ENCODE measurements at regions not wholly inside any gene's neighbourhood (a gene's known extent, or its start where the extent isn't known, plus 50 kb on each side); places are given as distances from the start of the nearest gene placed in this dataset.

DNA sequence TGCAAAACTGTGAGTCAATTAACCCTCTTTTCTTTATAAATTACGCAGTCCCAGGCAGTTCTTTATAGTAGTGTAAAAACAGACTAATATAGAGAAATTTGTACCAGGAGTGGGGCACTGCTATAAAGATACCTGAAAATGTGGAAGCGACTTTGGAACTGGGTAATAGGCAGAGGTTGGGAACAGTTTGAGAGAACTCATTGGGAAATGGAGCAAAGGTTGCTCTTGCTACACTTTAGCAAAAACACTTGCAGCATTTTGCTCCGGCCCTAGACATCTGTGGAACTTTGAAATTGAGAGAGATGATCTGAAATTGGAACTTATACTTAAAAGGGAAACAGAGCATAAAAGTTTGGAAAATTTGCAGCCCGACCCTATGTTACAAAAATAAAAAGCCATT is 810.9 kb downstream of the LTN1 start:
- ATAC-seq (no peak), DNase-seq (no peak)
- Histone ChIP-seq H3K36me3 (ENCODE audit: insufficient read depth in 1 of 2, low read depth in 1 of 2) (no peaks in the 10 kb centered on the region), H3K4me1 (no peaks in the 10 kb centered on the region), H3K9me3 (no peaks in the 10 kb centered on the region), H3K27me3 (ENCODE audit: insufficient read depth in 3 of 3, low read length in 2 of 3) (no peaks in the 10 kb centered on the region), H3K27ac (no peak overlapping the region), H3K4me3 (no peak overlapping the region)
- 90 to 94% (median 92%) methylated on average over 4 of the region's 4 CpGs for WGBS, 3 donors
- intact Hi-C loops (cut with DNase I) = no loop called here
- TF ChIP-seq CTCF (IDR thresholded peaks at IDR 0.05) = no peak

DNA sequence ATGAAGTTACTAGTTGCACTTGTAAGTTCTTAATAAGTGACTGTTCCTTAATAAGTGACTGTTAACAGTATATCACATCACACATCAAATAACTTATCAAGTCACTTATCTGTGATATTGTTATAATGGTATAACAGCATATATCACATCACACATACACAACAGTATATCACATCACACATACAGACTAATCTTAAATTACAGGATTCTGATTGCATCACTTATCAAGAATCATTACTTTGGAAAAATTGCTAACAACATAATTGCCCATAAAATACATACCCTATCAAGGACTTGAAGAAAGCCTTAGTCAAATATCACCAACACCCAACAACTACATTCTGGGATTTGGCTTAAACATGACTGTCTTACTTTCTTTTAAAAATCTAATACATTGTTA is 813.5 kb downstream of the LTN1 start:
- TF ChIP-seq CTCF (IDR thresholded peaks at IDR 0.05) = no peak
- peaks cover 3% of the 10 kb centered on the region for H3K9me3 ChIP-seq
- H3K4me1 ChIP-seq = no peaks in the 10 kb centered on the region
- DNase-seq = no peak
- no peak for ATAC-seq
- no peak overlapping the region for H3K27ac ChIP-seq
- H3K27me3 ChIP-seq (ENCODE audit: insufficient read depth in 3 of 3, low read length in 2 of 3) = no peaks in the 10 kb centered on the region
- H3K4me3 ChIP-seq = no peak overlapping the region
- intact Hi-C loops (cut with DNase I) = no loop called here
- no peaks in the 10 kb centered on the region for H3K36me3 ChIP-seq (ENCODE audit: insufficient read depth in 1 of 2, low read depth in 1 of 2)

- Histone ChIP-seq H3K4me1 (no peaks in the 10 kb centered on the region), H3K36me3 (ENCODE audit: insufficient read depth in 1 of 2, low read depth in 1 of 2) (no peaks in the 10 kb centered on the region), H3K27ac (no peak overlapping the region), H3K9me3 (peaks cover 3% of the 10 kb centered on the region), H3K4me3 (no peak overlapping the region), H3K27me3 (ENCODE audit: insufficient read depth in 3 of 3, low read length in 2 of 3) (no peaks in the 10 kb centered on the region)
- WGBS, 3 donors = 39 to 59% (median 40%) methylated on average over 1 of the region's 1 CpG
- intact Hi-C loops (cut with DNase I) = no loop called here
- no peak for DNase-seq
- TF ChIP-seq CTCF (IDR thresholded peaks at IDR 0.05) = no peak
- no peak for ATAC-seq
Observed at GRCh38 chr21:28177124-28177523, 815.6 kb downstream of the LTN1 start.

- intact Hi-C loops (cut with DNase I) = no loop called here
- H3K4me1 ChIP-seq = no peaks in the 10 kb centered on the region
Observed at GRCh38 chr21:28174701-28175100, 818.0 kb downstream of the LTN1 start.

More at GRCh38 chr21:28174701-28175100, 818.0 kb downstream of the LTN1 start:
- Histone ChIP-seq H3K27me3 (ENCODE audit: insufficient read depth in 3 of 3, low read length in 2 of 3) (no peaks in the 10 kb centered on the region), H3K27ac (no peak overlapping the region), H3K36me3 (ENCODE audit: insufficient read depth in 1 of 2, low read depth in 1 of 2) (no peaks in the 10 kb centered on the region), H3K9me3 (peaks cover 3% of the 10 kb centered on the region), H3K4me3 (no peak overlapping the region)
- ATAC-seq (no peak), DNase-seq (no peak)
- TF ChIP-seq CTCF (IDR thresholded peaks at IDR 0.05) = no peak

All from psoas muscle (tissue), 7 donors.